LNCaP clone FGC (cell line): ENCODE measurements at regions not wholly inside any gene's neighbourhood (a gene's known extent, or its start where the extent isn't known, plus 50 kb on each side); places are given as distances from the start of the nearest gene placed in this dataset.
"Not testable (repeated sequence)": the region's sequence is repeated elsewhere in the genome, so short reads cannot be mapped to it uniquely, and the experiment has no call there.

ENCODE experiments used
- DNase-seq: peaks from one replicate; pipeline ENCODE4 v3.0.0-alpha.2; 2011; ENCODE audit warnings: low read depth
- H3K4me3 ChIP-seq: 2 replicates; pipeline ENCODE4 v1.5.1; 2011; ENCODE audit warnings: mild to moderate bottlenecking, low read depth, low read length, control low read depth
- CTCF ChIP-seq: IDR thresholded peaks from 2 replicates; pipeline ENCODE4 v1.5.1; 2012; ENCODE audit warnings: mild to moderate bottlenecking; ENCODE audit not compliant: control insufficient read depth, insufficient read depth; ENCODE audit errors: extremely low read depth

- DNase-seq, H3K4me3 ChIP-seq: not testable (repeated sequence)
Observed at GRCh38 chr17:27365329-27365945, 71.5 kb downstream of the WSB1 start.

- no peak for DNase-seq
- no peak for TF ChIP-seq CTCF
Observed at GRCh38 chr17:27366437-27366836, 72.5 kb downstream of the WSB1 start.

GRCh38 chr17:27367121-27367981, 73.4 kb downstream of the WSB1 start:
- no peak for DNase-seq
- no peak overlapping the region for H3K4me3 ChIP-seq
- TF ChIP-seq CTCF, result no peak

More at GRCh38 chr17:27366437-27366836, 72.5 kb downstream of the WSB1 start:
- H3K4me3 ChIP-seq, result no peak overlapping the region

- DNase-seq, result no peak
- no peak for TF ChIP-seq CTCF
- H3K4me3 ChIP-seq, result no peak overlapping the region
Observed at GRCh38 chr17:27368151-27368795, 74.4 kb downstream of the WSB1 start.

- no peak for DNase-seq
- H3K4me3 ChIP-seq, result no peak overlapping the region
- TF ChIP-seq CTCF, result no peak
Observed at GRCh38 chr17:27368980-27369379, 75.1 kb downstream of the WSB1 start.

GRCh38 chr17:27370776-27371175, 76.9 kb downstream of the WSB1 start:
- no peak overlapping the region for H3K4me3 ChIP-seq
- DNase-seq, result no peak
- no peak for TF ChIP-seq CTCF

- H3K4me3 ChIP-seq, DNase-seq: not testable (repeated sequence)
Observed at GRCh38 chr17:27373695-27374094, 79.8 kb downstream of the WSB1 start.
